Lower lobe of right lung (tissue), 2 donors: ENCODE measurements at regions not wholly inside any gene's neighbourhood (a gene's known extent, or its start where the extent isn't known, plus 50 kb on each side); places are given as distances from the start of the nearest gene placed in this dataset.

Source experiments
- ATAC-seq, 2 donors: fragments of 200-7000 bp; cut with Tn5 transposase; one replicate each; pipeline ENCODE4 v1.9.1; 2020 to 2022; ENCODE audit warnings: mild to moderate bottlenecking in 2 of 2, moderate library complexity in 2 of 2
- DNase-seq: peaks from one replicate; pipeline ENCODE4 v3.0.0-alpha.2; 2020
- H3K27ac ChIP-seq: fragments of 200-600 bp; one replicate; pipeline ENCODE4 v1.8.0; 2022
- H3K27me3 ChIP-seq: fragments of 200-600 bp; one replicate; pipeline ENCODE4 v1.8.0; 2022; ENCODE audit warnings: low read depth
- H3K36me3 ChIP-seq: fragments of 200-600 bp; one replicate; pipeline ENCODE4 v1.8.0; 2022; ENCODE audit warnings: mild to moderate bottlenecking
- H3K4me1 ChIP-seq: fragments of 200-600 bp; one replicate; pipeline ENCODE4 v1.8.0; 2022
- H3K4me3 ChIP-seq: fragments of 200-600 bp; one replicate; pipeline ENCODE4 v1.8.0; 2022; ENCODE audit warnings: mild to moderate bottlenecking
- H3K9me3 ChIP-seq: fragments of 200-600 bp; one replicate; pipeline ENCODE4 v1.8.0; 2022
- intact Hi-C: fragments of 100-400 bp; cut with DNase I; formaldehyde crosslinking; loops from one replicate; pipeline ENCODE4 v1.11.0; 2022
- TF ChIP-seq, protein P1 (sequence below): fragments of 200-600 bp; IDR thresholded peaks from one replicate; pipeline ENCODE4 v1.8.0; 2022; ENCODE audit warnings: antibody characterized with exemption, mild to moderate bottlenecking
- donor health status: DM: no; HTN: yes; CAD: no; lungs with severe emphysema.

GRCh38 chr2:2561346-2562095 is 230.4 kb upstream of the MYT1L start:
- DNase-seq = no peak

GRCh38 chr2:2560374-2561015 is 229.4 kb upstream of the MYT1L start:
- Histone ChIP-seq H3K27me3 (no peaks in the 10 kb centered on the region), H3K27ac (no peak overlapping the region), H3K36me3 (no peaks in the 10 kb centered on the region), H3K4me3 (no peak overlapping the region), H3K9me3 (no peaks in the 10 kb centered on the region), H3K4me1 (no peaks in the 10 kb centered on the region)
- intact Hi-C loops = no loop called here
- no peak for ATAC-seq
- TF ChIP-seq, protein P1, sequence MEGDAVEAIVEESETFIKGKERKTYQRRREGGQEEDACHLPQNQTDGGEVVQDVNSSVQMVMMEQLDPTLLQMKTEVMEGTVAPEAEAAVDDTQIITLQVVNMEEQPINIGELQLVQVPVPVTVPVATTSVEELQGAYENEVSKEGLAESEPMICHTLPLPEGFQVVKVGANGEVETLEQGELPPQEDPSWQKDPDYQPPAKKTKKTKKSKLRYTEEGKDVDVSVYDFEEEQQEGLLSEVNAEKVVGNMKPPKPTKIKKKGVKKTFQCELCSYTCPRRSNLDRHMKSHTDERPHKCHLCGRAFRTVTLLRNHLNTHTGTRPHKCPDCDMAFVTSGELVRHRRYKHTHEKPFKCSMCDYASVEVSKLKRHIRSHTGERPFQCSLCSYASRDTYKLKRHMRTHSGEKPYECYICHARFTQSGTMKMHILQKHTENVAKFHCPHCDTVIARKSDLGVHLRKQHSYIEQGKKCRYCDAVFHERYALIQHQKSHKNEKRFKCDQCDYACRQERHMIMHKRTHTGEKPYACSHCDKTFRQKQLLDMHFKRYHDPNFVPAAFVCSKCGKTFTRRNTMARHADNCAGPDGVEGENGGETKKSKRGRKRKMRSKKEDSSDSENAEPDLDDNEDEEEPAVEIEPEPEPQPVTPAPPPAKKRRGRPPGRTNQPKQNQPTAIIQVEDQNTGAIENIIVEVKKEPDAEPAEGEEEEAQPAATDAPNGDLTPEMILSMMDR = no peak
- no peak for DNase-seq

More at GRCh38 chr2:2561346-2562095, 230.4 kb upstream of the MYT1L start:
- Histone ChIP-seq H3K4me1 (no peaks in the 10 kb centered on the region), H3K4me3 (no peak overlapping the region), H3K27ac (no peak overlapping the region), H3K9me3 (no peaks in the 10 kb centered on the region), H3K27me3 (no peaks in the 10 kb centered on the region), H3K36me3 (no peaks in the 10 kb centered on the region)
- TF ChIP-seq, protein P1 = no peak
- intact Hi-C loops = no loop called here
- ATAC-seq = no peak

DNA sequence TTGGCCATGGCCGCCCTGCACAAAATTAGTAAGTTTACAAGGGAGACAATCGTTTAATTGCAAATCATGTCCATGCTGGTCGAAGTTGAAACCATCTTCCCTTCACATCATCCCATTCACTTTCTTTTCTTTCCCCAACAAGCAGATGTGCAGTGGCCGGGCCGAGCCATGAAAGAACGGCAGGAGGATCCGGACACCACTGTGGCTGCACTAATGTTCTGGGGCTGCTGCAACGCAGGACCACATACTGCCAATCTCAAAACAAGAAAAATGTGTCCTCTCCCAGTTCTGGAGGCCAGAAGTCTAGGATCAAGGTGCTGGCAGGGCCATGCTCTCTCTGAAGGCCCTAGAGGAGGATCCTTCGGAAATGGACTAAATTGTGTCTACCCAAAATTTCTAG is 227.4 kb upstream of the MYT1L start:
- Histone ChIP-seq H3K27me3 (no peaks in the 10 kb centered on the region), H3K4me3 (no peak overlapping the region), H3K9me3 (peaks cover 3% of the 10 kb centered on the region), H3K4me1 (no peaks in the 10 kb centered on the region), H3K27ac (no peak overlapping the region), H3K36me3 (no peaks in the 10 kb centered on the region)
- no peak for ATAC-seq
- no peak for DNase-seq
- TF ChIP-seq, protein P1 = no peak
- intact Hi-C loops = no loop called here

GRCh38 chr2:2557475-2557874 is 226.4 kb upstream of the MYT1L start:
- Histone ChIP-seq H3K9me3 (peaks cover 10% of the 10 kb centered on the region), H3K27me3 (no peaks in the 10 kb centered on the region), H3K36me3 (no peaks in the 10 kb centered on the region), H3K4me3 (no peak overlapping the region), H3K27ac (no peak overlapping the region), H3K4me1 (no peaks in the 10 kb centered on the region)
- ATAC-seq (no peak), DNase-seq (no peak)
- intact Hi-C loops = no loop called here
- TF ChIP-seq, protein P1 = no peak

DNA sequence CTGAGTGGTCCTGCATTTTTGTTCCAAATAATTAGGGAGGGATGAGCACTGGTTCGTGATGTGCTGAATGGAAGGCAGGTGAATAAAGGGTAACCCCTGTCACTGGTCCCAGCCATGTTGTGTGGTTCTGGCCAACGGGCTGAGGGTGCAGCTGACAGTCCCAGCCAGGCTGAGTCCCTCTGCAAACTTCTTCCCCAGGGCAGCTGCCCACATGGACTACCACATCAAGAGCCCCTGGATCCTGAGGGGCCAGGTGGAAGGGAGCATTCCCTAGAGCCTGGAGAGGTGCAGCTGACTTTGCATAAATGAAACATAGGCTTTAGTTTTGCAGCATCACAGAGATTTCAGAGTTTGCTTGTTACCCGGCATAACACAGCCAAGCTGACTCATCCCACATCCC is 219.8 kb upstream of the MYT1L start:
- Histone ChIP-seq H3K27me3 (no peaks in the 10 kb centered on the region), H3K4me1 (no peaks in the 10 kb centered on the region), H3K36me3 (no peaks in the 10 kb centered on the region), H3K9me3 (peaks cover 15% of the 10 kb centered on the region), H3K27ac (no peak overlapping the region), H3K4me3 (no peak overlapping the region)
- TF ChIP-seq, protein P1 = no peak
- ATAC-seq = no peak
- intact Hi-C loops = no loop called here
- no peak for DNase-seq
